GM23248 (cell line): ENCODE measurements at regions not wholly inside any gene's neighbourhood (a gene's known extent, or its start where the extent isn't known, plus 50 kb on each side); places are given as distances from the start of the nearest gene placed in this dataset.

Source experiments
- DNase-seq: peaks from one replicate; pipeline ENCODE4 v3.0.0-alpha.2; 2015
- H2AFZ ChIP-seq: fragments of 200-600 bp; sonication (generic); 2 replicates; pipeline ENCODE4 v1.6.1; 2016; ENCODE audit warnings: antibody characterized with exemption
- H3F3A ChIP-seq: fragments of 200-600 bp; sonication (generic); 2 replicates; pipeline ENCODE4 v1.6.1; 2016; ENCODE audit warnings: mild to moderate bottlenecking, antibody characterized with exemption, mixed run types; ENCODE audit not compliant: insufficient read depth
- H3K27ac ChIP-seq: fragments of 200-600 bp; sonication (generic); 2 replicates; pipeline ENCODE4 v1.5.1; 2016; ENCODE audit warnings: mild to moderate bottlenecking
- H3K27me3 ChIP-seq: fragments of 200-600 bp; sonication (generic); replicated peaks from 2 replicates; pipeline ENCODE4 v1.6.1; 2016; ENCODE audit warnings: mild to moderate bottlenecking; ENCODE audit not compliant: insufficient read depth
- H3K36me3 ChIP-seq: fragments of 200-600 bp; sonication (generic); 2 replicates; pipeline ENCODE4 v1.6.1; 2016; ENCODE audit warnings: low read depth, mild to moderate bottlenecking
- H3K4me1 ChIP-seq: fragments of 200-600 bp; sonication (generic); 2 replicates; pipeline ENCODE4 v1.6.1; 2016; ENCODE audit warnings: mild to moderate bottlenecking; ENCODE audit not compliant: insufficient read depth
- H3K4me2 ChIP-seq: fragments of 200-600 bp; sonication (generic); one replicate; pipeline ENCODE4 v1.6.1; 2016; ENCODE audit warnings: mild to moderate bottlenecking; ENCODE audit not compliant: unreplicated experiment
- H3K4me3 ChIP-seq: fragments of 200-600 bp; sonication (generic); 2 replicates; pipeline ENCODE4 v1.5.1; 2016; ENCODE audit warnings: mild to moderate bottlenecking
- H3K79me2 ChIP-seq: fragments of 200-600 bp; sonication (generic); 2 replicates; pipeline ENCODE4 v1.6.1; 2016; ENCODE audit warnings: mild to moderate bottlenecking; ENCODE audit not compliant: insufficient read depth
- H3K9ac ChIP-seq: fragments of 200-600 bp; sonication (generic); 2 replicates; pipeline ENCODE4 v1.6.1; 2016; ENCODE audit warnings: mild to moderate bottlenecking
- H3K9me2 ChIP-seq: fragments of 200-600 bp; sonication (generic); 2 replicates; pipeline ENCODE4 v1.6.1; 2016; ENCODE audit warnings: mixed run types, mild to moderate bottlenecking, moderate library complexity; ENCODE audit not compliant: insufficient read depth
- H3K9me3 ChIP-seq: fragments of 200-600 bp; sonication (generic); one replicate; pipeline ENCODE4 v1.6.1; 2017; ENCODE audit warnings: low read depth
- H4K20me1 ChIP-seq: fragments of 200-600 bp; sonication (generic); 2 replicates; pipeline ENCODE4 v1.6.0; 2016; ENCODE audit not compliant: insufficient read depth
- EZH2 ChIP-seq: fragments of 200-600 bp; sonication (generic); IDR thresholded peaks from 2 replicates; pipeline ENCODE4 v1.6.1; 2018; ENCODE audit warnings: antibody characterized with exemption, mild to moderate bottlenecking; ENCODE audit not compliant: insufficient read depth, poor library complexity, severe bottlenecking
- EZH2phosphoT487 ChIP-seq: fragments of 200-600 bp; sonication (generic); IDR thresholded peaks from 2 replicates; pipeline ENCODE4 v1.6.1; 2018; ENCODE audit warnings: antibody characterized with exemption, moderate library complexity, mild to moderate bottlenecking, low read depth; ENCODE audit not compliant: insufficient read depth
- WGBS, 2 experiments: methylation state at CpG; one replicate each; pipeline ENCODE4 v1.1.6; 2015 to 2017; ENCODE audit warnings: low lambda C conversion rate in 2 of 2, low coverage in 1 of 2; ENCODE audit errors: missing lambda C conversion rate in 2 of 2; 5-methylcytosine and 5-hydroxymethylcytosine counted together
- in situ Hi-C: fragments of 300-500 bp; cut with MboI; formaldehyde crosslinking; loops from 2 replicates; pipeline ENCODE4 v1.15.0; 2020

GRCh38 chr11:69232821-69233743 lies 60.9 kb upstream of the MYEOV start:
- Histone ChIP-seq H3K9me2 (no peaks in the 10 kb centered on the region), H4K20me1 (no peaks in the 10 kb centered on the region), H3K27ac (no peak overlapping the region), H3K9ac (no peak overlapping the region), H3K9me3 (no peaks in the 10 kb centered on the region), H3K4me1 (no peaks in the 10 kb centered on the region), H3K27me3 (peaks cover 41% of the 10 kb centered on the region), H2AFZ (no peak overlapping the region), H3K4me2 (no peak overlapping the region), H3K4me3 (no peak overlapping the region), H3F3A (no peaks in the 10 kb centered on the region), H3K36me3 (no peaks in the 10 kb centered on the region), H3K79me2 (no peaks in the 10 kb centered on the region)
- in situ Hi-C loops = no loop called here
- DNase-seq = no peak
- WGBS, 2 experiments = 81 to 88% methylated on average over 19 of the region's 19 CpGs
- TF ChIP-seq EZH2phosphoT487 (no peak), EZH2 (no peak)

- WGBS, 2 experiments = 77 to 82% methylated on average over 26 of the region's 26 CpGs
- Histone ChIP-seq H3K9me2 (no peaks in the 10 kb centered on the region), H3K4me1 (no peaks in the 10 kb centered on the region), H3K27me3 (peaks cover 38% of the 10 kb centered on the region), H4K20me1 (no peaks in the 10 kb centered on the region), H3K79me2 (no peaks in the 10 kb centered on the region), H3K9me3 (no peaks in the 10 kb centered on the region), H3K36me3 (no peaks in the 10 kb centered on the region), H3K9ac (no peak overlapping the region), H3K27ac (no peak overlapping the region), H3F3A (no peaks in the 10 kb centered on the region), H2AFZ (no peak overlapping the region), H3K4me2 (no peak overlapping the region), H3K4me3 (no peak overlapping the region)
- DNase-seq = no peak
- TF ChIP-seq EZH2 = no peak
- TF ChIP-seq EZH2phosphoT487 = no peak
- in situ Hi-C loops = no loop called here
Measured at GRCh38 chr11:69233744-69234570, 60.0 kb upstream of the MYEOV start.

GRCh38 chr11:69234740-69235710 lies 58.9 kb upstream of the MYEOV start:
- Histone ChIP-seq H3K27me3 (peaks cover 38% of the 10 kb centered on the region), H3K79me2 (no peaks in the 10 kb centered on the region), H3F3A (no peaks in the 10 kb centered on the region), H3K9ac (no peak overlapping the region), H3K9me3 (no peaks in the 10 kb centered on the region), H3K9me2 (no peaks in the 10 kb centered on the region), H3K4me3 (no peak overlapping the region), H4K20me1 (no peaks in the 10 kb centered on the region), H3K36me3 (no peaks in the 10 kb centered on the region), H3K4me1 (no peaks in the 10 kb centered on the region), H3K4me2 (no peak overlapping the region), H3K27ac (no peak overlapping the region), H2AFZ (no peak overlapping the region)
- in situ Hi-C loops = no loop called here
- no peak for TF ChIP-seq EZH2phosphoT487
- TF ChIP-seq EZH2 = no peak
- no peak for DNase-seq
- 54 to 73% methylated on average over 9 to 10 of the region's 11 CpGs for WGBS, 2 experiments
